ENCODE measurements at regions not wholly inside any gene's neighbourhood (a gene's known extent, or its start where the extent isn't known, plus 50 kb on each side); places are given as distances from the start of the nearest gene placed in this dataset.

DNA sequence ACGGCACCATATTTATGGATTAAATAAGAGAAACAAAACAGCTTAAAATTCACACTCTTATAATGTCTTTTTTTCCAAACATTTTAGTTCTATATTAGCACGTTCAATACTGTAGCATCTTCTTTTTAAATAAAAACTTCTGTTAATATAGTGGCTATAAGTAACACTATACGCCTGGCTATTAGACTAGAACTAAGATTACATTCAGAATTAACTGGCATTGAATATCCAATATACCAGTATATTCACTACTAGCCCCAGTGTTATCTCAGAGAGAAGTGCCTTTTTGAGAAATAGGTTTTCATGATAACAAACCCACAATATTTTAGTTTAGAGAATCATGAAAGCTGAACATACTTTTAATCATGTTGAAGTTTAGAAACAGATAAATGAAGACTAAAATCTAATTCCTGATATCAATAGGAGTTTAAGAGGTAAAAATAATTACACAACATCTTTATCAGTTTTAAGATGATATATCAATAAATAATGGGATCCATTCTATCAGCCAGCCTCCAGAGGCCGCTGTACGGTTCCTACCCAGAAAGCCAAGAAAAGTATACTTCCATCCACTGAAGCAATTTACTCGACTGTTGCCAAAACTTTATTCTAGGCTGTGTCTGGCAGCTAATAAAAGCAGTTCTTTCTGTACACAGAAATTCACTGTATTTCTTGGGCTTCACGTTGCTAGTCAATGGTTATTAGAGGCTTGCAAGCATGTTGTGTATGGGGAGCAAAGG, 1113.4 kb upstream of the MIR17HG start:
- Histone ChIP-seq H3K27ac (no peak overlapping the region), H3K9me3 (no peaks in the 10 kb centered on the region), H3K36me3 (no peaks in the 10 kb centered on the region), H3K27me3 (no peaks in the 10 kb centered on the region), H3K4me3 (no peak overlapping the region), H3K4me1 (no peaks in the 10 kb centered on the region)
- intact Hi-C loops (cut with DNase I) = no loop called here
- WGBS, 2 donors = 70 to 81% methylated on average over 7 of the region's 7 CpGs
- DNase-seq (no peak), FAIRE-seq (no peak), ATAC-seq (no peak)
- TF ChIP-seq, protein P1, sequence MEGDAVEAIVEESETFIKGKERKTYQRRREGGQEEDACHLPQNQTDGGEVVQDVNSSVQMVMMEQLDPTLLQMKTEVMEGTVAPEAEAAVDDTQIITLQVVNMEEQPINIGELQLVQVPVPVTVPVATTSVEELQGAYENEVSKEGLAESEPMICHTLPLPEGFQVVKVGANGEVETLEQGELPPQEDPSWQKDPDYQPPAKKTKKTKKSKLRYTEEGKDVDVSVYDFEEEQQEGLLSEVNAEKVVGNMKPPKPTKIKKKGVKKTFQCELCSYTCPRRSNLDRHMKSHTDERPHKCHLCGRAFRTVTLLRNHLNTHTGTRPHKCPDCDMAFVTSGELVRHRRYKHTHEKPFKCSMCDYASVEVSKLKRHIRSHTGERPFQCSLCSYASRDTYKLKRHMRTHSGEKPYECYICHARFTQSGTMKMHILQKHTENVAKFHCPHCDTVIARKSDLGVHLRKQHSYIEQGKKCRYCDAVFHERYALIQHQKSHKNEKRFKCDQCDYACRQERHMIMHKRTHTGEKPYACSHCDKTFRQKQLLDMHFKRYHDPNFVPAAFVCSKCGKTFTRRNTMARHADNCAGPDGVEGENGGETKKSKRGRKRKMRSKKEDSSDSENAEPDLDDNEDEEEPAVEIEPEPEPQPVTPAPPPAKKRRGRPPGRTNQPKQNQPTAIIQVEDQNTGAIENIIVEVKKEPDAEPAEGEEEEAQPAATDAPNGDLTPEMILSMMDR (IDR thresholded peaks at IDR 0.05) = no peak

DNA sequence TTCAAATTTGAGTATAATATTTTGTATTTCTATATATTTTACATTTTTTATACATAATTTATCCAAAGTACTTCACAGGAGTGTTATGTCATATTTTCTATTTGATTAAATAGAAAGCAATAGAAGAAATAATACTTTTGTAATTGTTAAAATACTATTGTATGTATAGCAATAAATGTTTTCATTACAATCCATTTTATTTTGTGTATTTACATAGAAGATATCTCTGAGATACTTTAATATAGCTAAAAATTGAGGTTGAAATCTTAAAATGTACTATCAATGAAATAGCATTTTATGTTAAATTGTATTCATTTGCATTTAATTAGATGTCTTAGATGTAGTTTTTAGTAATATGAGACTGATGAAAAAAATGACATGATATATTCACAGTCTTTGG, 1109.6 kb upstream of the MIR17HG start:
- H3K27ac ChIP-seq = no peak overlapping the region
- H3K4me1 ChIP-seq = no peaks in the 10 kb centered on the region
- H3K36me3 ChIP-seq = no peaks in the 10 kb centered on the region
- ATAC-seq (no peak), DNase-seq (no peak), FAIRE-seq (peak; percentile 94)
- intact Hi-C loops (cut with DNase I) = no loop called here
- H3K27me3 ChIP-seq = no peaks in the 10 kb centered on the region
- TF ChIP-seq, protein P1 (IDR thresholded peaks at IDR 0.05) = no peak
- no peak overlapping the region for H3K4me3 ChIP-seq
- H3K9me3 ChIP-seq = no peaks in the 10 kb centered on the region

DNA sequence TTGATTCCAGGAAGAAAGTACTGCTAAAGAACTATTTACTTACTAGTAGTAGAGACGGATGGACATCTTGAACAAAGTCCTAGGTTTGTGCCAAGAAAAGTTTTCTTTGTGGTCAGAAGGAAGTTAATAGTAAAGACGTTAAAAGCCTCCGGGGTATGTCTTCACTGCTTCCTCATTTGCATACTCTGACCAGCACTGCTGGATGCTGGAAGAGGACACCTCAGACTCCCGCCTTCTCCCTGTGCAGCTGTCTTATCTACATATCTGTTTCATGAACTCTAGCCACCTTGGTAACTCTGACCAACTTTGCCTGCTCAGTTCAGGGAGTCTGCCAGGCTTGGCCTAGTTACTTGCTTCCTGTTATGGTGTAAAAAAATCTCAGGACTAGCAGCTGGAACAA, 1109.1 kb upstream of the MIR17HG start:
- Histone ChIP-seq H3K27me3 (no peaks in the 10 kb centered on the region), H3K36me3 (no peaks in the 10 kb centered on the region), H3K4me3 (no peak overlapping the region), H3K9me3 (no peaks in the 10 kb centered on the region), H3K27ac (no peak overlapping the region), H3K4me1 (no peaks in the 10 kb centered on the region)
- WGBS, 2 donors = 63 to 66% methylated on average over 4 of the region's 4 CpGs
- intact Hi-C loops (cut with DNase I) = no loop called here
- no peak for DNase-seq
- TF ChIP-seq, protein P1 (IDR thresholded peaks at IDR 0.05) = no peak
- no peak for ATAC-seq
- FAIRE-seq = no peak

DNA sequence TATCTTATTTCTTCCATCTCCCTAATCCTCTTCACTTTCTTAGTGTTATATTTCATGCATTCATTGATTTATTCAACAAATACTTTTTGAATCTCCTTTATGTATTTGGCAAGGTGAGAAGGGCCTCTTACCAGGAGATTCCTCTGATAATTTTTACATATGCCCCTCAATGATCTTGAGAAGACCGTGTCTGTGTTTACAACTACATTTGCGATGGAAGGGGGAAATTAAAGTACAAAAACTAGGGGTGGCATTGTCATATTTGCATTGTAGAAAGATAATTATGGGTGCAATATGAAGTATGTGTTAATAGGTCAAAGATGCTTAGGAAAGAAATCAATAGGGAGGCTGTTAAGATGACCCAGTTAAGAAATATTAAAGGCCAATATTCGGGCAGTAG, 1108.4 kb upstream of the MIR17HG start:
- ATAC-seq = no peak
- intact Hi-C loops (cut with DNase I) = no loop called here
- Histone ChIP-seq H3K36me3 (no peaks in the 10 kb centered on the region), H3K27ac (no peak overlapping the region), H3K9me3 (no peaks in the 10 kb centered on the region), H3K27me3 (no peaks in the 10 kb centered on the region), H3K4me3 (no peak overlapping the region), H3K4me1 (no peaks in the 10 kb centered on the region)
- DNase-seq = no peak
- 64 to 79% methylated on average over 3 of the region's 3 CpGs for WGBS, 2 donors
- FAIRE-seq = no peak
- TF ChIP-seq, protein P1 (IDR thresholded peaks at IDR 0.05) = no peak

DNA sequence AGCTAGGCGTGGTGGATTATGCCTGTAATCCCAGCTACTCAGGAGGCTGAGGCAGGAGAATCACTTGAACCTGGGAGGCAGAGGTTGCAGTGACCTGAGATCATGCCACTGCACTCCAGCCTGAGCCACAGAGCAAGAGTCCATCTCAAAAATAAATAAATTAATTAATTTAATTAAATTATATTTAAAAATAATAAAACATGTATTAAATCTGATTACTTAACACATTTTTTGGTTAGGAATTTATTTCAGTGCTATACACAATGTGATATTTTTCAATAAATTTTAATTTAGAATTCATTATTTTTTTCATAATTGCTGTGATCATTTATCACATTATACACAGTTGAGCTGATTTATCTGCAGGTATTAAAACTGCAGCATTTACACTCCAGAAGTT, 1101.5 kb upstream of the MIR17HG start:
- intact Hi-C loops (cut with DNase I) = no loop called here
- WGBS, 2 donors = 65 to 91% methylated on average over 1 of the region's 1 CpG
- ATAC-seq (no peak), DNase-seq (no peak), FAIRE-seq (no peak)
- Histone ChIP-seq H3K27ac (no peak overlapping the region), H3K9me3 (no peaks in the 10 kb centered on the region), H3K4me1 (no peaks in the 10 kb centered on the region), H3K27me3 (no peaks in the 10 kb centered on the region), H3K36me3 (no peaks in the 10 kb centered on the region), H3K4me3 (no peak overlapping the region)
- TF ChIP-seq, protein P1 (IDR thresholded peaks at IDR 0.05) = no peak
